Nucleus accumbens (tissue), 56 donors: ENCODE measurements at regions not wholly inside any gene's neighbourhood (a gene's known extent, or its start where the extent isn't known, plus 50 kb on each side); places are given as distances from the start of the nearest gene placed in this dataset.

Source experiments
- DNase-seq, 56 donors: peaks; one replicate each; lab custom pipeline; 2025; lab: John Stamatoyannopoulos, UW

DNA sequence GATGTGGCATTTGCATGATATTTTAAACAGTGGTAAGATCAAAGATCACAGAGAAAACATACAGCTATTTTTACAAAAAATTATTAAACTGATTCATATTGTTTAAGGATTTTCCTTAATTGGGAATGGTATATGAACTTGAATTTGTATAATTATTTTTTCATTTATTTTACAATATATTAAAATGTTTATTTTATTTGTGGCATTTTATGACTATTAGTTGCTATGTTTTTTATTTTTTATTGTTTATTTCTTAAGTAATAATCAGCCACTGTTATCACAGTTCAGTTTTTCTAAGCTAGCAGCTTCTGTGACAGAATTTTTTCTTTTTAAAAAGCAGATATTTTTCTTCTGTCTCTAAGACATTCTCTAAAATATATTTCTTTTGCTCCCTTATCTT, 387.0 kb upstream of the KHDRBS2 start:
- no peak for DNase-seq

DNA sequence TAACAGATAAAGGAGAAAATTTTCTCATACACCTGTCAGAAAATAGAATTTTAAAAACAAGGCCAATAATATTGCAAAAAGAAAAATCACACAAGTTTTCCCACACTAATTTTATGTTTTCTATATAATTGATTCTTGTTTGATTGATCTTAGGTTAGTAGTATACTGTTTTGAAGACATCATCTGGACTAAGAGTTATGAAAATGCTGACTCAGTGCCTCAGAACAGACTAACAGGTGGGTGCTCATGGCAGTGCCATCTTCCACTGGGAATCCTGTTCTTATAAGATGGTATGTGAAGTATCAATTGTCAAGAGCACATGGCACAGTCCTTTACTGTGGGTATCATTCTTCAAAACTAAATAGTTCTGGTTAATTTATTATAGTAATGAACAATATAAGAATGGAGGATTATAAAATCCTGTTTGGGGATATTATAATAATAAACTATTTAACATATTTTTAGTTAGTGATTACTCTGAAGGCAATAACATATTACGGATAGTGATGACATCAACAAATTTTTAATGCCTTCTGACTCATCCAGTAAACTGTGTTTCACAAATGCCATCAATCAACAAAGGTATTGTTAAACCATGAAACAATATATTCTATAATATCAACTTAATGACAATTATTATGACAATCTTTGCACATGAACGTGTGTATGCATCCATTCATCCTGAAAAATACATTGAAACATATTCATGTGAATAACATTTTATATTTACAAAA, 384.6 kb upstream of the KHDRBS2 start:
- no peak for DNase-seq

DNA sequence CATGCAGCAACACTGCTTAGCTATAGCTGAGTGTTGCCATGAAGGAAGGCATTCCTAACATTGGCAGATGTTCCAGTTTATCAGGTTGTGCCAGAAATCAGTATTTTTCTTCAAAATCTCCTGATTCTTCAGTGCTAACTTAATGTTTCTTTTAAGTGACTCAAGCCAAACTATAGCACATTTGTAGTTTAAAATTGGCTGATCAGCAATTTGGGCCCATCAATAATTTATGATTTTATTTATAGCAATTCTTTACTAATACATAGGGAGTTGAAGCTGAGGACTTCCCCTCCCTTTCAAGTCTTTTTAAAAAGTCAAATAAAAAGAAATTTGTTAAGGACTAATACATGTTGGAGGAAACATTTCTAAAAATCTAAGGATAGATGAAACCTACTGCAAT, 383.8 kb upstream of the KHDRBS2 start:
- no peak for DNase-seq

DNA sequence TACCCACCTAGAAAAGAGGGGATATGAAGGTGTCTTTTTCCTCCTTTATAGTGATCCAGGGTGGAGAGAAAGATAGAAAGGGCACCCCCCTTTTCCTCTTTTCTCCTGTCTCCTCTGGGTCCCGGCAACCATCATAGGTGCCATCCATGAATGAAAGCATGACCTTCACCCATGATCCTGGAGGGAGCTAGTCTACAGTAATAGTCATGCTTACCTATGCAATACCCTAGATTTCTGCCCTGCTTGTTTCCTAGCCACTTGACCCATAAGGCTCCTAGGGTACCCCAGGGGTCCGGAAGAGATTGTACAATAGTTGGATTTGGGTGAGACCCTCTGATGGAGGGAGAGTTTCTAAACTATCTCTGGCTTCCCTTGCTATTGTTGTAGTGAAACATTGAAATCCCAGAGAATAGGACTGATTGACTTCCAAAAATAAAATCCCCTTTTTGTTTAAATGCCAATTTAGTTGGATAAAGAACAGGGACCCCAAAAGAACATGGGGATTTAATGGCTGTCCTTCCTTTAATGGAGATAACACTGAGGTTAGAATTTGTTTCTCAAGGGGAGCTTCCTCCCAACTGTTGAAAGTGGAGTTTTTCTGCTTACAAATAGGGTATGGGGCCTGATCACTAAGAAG, 366.8 kb upstream of the KHDRBS2 start:
- no peak for DNase-seq

DNA sequence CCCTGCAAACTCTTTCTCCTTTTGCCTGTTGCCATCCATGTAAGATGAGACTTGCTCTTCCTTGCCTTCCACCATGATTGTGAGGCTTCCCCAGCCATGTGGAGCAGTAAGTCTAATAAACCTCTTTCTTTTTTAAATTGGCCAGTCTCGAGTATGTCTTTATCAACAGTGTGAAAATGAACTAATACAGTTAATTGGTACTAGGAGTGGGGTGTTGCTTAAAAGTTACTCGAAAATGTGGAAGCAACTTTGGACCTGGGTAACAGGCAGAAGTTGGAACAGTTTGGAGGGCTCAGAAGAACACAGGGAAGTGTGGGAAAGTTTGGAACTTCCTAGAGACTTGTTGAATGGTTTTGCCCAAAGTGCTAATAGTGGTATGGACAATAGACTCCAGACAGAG, 359.2 kb upstream of the KHDRBS2 start:
- no peak for DNase-seq

DNA sequence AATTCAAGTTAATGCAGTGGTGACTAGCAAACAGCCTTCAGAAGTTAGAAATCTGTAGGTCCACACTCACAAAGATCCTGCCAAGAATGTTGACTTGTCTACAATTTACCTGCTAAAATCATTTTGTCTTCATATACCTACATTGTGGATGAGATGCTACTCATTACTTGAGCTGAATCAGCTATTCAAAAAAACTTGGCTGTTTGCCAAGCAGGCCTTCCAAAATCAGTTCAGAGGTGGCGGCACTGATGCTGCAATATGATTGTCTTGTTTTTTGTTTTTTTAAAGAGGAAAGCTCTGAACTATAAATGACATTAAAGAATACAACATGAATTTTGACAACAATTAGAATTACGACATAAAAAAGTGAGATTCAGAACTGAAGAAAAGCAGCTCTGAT, 354.7 kb upstream of the KHDRBS2 start:
- peak in 3 of 56 donors; percentile 0 to 4 (median 2) for DNase-seq

DNA sequence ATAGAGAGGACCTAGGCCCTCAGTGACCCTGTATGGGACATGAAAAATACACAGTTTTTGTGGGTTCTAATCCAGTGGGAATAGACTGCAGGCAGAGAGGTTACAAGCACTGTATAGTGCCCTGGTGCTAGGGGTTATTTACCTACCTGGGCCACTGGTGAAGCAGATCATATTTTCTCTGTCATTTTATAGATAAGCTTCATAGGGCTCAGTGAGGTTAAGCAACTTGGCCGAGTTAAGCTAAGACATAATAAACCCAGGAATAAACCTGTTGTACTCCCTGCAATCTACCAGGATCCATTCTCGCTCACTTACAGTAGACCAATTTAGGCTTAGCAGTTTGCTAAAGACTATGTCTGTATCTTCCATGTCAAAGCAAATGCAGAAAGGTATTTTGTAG, 340.6 kb upstream of the KHDRBS2 start:
- DNase-seq: no peak

DNA sequence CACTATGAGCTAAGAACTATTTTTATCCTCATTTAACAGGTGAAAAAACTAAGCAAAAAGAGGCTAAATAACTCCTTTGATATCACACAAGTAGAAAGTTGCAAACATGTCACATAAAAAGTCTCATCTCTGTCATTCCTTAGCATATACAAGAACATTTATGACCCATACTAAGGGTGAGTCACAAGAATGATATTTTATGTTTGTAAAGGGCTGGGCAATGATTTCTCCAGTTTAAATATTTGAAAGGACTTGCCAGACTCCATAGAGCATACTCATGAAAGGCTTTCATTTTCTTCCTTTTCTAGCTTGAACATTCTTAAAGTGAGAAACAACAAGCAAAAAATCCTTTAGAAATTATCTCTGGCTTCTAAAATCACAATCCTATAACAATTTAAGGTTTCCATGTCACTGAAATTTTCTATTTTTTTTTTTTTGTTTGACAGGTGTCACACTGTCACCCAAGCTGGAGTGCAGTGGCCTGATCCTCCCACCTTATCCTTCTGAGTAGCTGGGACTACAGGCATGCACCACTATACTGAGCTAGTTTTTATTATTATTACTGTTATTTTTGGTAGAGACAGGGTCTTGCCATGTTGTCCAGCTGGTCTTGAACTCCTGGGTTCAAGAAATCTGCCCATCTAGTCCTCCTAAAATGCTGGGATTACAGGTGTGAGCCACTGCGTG, 338.0 kb upstream of the KHDRBS2 start:
- DNase-seq: no peak

DNA sequence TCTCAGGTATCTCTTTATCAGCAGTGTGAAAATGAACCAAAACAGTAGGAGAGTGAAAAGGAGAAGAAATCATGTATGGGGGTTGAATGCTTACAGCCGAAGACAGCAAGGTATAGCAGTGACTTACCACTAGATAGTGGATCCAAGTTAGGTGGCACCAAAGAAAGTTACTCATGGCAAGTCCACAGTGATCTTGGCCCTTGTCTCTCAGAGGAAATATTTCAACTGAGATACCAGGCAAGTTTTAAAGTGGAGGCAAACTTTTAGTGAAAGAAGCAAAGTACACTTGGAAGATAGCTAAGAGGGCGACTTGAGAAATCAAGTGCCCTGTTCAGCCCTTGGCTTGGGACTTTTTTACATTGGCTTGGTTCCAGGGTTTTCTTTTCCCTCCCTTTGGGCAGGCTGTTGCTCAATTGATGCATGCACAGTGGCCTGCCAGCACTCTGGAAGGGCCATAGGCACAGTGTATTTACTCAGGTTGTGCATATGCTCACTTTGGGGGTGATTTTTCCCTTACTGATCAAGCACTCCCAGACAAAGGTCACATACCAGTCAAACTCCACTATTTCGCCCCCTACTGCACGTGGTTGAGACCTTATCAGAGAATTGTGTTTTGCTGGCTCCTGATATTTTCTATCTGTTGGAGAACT, 329.5 kb upstream of the KHDRBS2 start:
- no peak for DNase-seq

DNA sequence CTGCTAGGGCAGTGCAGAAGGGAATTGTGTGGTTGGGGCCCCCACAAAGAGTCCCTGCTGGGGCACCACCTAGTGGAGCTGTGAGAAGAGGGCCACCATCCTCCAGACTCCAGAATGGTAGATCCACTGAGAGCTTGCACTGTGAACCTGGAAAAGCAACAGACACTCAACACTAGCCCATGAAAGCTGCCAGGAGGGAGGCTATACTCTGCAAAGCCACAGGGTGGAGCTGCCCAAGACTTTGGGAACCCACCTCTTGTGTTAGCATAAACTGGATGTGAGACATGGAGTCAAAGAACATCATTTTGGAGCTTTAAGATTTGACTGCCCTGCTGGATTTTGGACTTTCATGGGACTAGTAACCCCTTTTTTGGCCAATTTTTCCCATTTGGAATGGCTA, 328.4 kb upstream of the KHDRBS2 start:
- DNase-seq: no peak

DNA sequence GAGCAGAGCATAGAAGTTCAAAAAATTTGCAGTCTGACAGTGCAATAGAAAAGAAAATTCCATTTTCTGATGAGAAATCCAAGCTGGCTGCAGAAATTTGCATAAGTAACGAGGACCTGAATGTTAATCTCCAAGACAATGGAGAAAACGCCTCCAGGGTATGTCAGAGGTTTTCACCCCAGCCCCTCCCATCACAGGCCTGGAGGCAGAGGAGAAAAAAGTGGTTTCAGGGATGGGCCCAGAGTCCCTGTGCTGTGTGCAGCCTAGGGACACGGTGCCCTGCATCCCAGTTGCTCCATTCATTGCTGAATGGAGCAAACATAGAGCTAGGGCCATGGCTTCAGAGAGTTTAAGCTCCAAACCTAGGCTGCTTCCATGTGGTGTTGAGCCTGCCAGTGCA, 327.9 kb upstream of the KHDRBS2 start:
- no peak for DNase-seq

DNA sequence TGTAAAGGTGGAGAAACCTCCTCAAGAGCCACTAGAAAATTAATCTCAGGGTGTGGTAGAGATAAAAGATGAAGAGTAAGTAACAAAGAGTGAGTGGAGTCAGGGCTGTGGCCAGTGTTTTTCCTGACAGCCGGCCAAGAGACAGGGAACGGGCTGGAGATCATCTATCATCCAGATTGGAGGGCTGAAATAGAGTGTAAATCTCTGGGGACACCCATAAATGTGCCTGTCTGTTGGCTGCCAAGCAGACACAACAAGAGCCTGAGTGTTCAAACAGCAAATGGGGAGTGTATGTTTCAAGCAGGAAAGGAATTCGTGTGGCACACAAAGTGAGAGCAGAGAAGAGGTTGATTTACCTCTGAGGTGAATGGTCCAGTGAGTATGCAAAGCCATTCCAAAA, 326.4 kb upstream of the KHDRBS2 start:
- DNase-seq: no peak

DNA sequence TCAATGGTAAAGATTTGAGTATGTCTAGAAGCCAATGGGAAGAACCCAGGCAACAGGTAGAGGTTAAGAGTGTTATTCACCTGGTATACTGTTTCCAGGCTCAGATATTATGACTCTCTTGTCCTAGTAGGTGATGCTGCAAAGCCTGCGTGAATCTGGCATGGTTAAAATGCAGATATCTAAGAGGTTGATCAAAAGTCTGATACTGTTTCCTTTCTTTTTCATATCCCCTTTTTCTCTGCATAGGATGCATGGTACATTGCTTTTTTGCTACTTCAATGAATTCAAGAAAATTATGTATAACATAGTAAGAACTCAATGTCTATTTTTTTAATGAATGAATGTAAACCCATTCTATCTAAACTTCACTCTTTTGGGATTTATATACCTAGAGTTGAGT, 284.3 kb upstream of the KHDRBS2 start:
- DNase-seq: no peak

DNA sequence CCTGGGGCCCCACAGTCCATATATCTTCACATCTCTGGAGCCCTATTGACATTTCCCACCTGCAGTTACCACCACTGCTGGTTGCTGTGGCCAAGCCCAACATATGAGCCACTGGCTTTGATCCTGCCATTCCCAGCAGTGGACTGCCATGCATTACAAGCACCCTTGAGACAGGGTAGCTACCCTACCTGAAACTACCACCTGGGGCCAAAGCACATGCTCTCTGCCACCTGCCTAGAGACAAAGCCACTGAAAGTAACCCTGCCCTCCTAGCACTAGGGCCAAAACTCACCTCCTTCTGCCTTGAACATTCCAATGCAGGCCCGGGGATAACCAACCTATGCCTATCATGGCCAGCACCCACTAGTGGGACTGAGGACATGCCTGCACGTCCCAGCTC, 255.5 kb upstream of the KHDRBS2 start:
- no peak for DNase-seq

DNA sequence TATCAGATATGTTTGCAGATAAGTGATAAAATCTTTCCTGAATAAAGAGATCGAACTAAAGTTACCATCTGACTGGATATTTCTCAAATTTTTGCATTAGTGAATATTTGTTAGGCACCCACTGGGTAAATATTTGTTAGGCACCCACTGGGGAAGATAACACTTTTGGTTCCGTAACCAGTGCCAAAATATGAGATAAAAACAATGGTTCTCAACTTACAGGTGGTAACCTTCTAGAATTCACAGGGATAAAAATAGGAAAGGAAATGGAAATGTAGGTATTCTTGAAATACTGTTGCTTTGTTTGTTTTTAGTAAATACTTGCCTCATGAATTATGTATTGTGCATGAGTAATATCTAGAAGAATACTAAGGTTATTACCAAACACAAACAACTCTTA, 245.0 kb upstream of the KHDRBS2 start:
- no peak for DNase-seq

DNA sequence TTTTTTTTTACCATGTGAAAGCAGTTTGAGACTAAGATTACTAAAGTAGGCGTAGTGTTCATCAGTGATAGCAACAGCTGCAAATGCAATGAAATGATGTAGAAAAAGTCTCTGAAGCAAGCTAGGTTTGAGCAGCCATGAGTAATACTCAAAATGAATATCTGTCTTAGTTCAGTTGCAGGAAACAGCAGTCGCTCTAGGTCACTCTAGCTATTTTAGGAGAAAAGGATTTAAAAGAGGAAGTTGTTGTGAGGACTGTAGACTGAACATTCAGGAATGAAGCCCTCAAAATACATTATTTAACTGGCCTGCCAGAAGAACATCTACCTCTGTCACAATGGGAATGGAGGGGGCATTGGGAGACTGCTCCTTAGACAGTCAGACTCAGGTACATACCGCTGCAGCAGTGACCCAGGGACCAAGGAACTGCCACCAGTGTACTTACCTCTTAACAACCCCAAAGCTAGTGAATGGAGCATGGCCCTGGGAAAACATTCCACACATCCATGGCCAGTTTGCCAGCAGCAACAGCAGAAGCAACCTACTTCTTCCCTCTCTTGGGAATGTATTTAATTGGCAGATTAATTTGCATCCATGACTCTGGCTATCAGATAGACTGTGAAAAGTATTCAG, 243.0 kb upstream of the KHDRBS2 start:
- peak in 1 of 56 donors; percentile 1 for DNase-seq

DNA sequence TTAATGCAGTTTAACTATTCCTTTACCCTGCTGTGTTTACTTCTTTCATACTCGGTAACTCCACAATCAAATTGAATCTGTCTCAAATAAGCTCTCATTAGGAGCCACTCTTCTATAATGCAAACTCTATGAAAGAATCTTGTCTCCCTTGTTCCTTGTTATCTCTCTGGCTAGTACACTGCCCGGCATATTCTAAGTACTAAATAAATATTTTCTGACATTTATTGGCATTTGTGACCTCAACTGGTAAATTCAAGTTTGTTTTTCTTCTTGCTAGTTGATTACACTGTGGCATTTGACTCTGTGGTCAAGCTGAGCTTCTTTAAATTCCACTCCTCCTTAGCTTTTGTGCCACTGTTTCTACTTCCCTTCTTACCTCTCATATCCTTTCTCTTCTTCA, 237.6 kb upstream of the KHDRBS2 start:
- no peak for DNase-seq

DNA sequence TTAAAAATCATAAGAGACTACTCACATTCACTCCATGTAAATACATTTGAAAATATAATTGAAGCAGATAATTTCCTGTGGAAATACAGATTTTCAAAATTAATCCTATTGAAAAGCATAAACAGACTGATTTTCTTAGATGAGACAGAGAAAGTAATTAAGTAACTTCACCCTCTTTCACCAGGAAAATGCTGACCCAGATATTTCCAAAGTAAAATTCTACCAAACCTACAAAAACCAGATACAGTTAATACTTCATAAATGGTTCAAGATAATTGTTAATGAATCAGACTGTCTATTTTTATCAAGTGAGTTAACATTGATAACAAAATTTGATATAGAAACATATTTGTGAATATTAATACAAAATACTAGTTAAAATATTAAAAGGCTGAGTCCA, 233.5 kb upstream of the KHDRBS2 start:
- DNase-seq: no peak

DNA sequence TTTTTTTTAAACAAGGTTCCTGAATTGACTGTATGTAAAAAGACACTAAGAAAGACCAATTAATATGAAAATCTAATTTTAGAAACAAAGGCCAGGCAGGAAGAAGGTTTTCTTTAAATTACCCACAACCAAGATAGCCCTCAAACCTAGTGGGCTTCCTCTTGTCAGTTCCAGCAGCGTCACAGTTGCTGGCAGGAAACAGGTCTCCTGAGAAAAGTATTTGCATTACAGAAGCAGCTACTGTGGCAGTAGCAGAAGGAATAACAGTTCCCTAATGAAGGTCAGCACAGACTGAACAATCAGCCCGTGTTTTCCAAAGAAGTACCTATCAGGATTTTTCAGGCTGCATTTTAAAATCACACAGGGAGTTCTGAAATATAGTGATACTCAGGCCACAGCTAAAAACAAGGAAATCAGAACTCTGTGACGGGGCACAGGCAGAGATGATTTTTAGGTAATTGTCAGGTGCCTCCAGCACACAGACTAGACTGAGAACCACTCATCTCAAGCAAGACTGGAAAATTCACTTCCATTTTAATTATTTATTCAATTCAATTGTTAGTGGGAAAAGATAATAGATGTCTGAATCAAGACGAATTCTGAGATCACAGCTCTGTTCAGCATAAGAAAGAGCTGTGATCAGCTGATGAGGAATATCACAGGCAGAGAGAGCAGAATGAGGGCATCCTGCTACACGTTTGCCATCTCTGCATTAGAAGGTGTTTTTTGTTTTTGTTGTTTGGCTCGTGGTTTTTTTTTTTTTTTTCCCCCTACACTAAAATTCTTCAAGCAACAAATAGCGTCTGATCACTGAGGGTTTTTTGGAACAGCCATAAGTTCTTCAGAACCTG, 230.5 kb upstream of the KHDRBS2 start:
- DNase-seq: no peak

DNA sequence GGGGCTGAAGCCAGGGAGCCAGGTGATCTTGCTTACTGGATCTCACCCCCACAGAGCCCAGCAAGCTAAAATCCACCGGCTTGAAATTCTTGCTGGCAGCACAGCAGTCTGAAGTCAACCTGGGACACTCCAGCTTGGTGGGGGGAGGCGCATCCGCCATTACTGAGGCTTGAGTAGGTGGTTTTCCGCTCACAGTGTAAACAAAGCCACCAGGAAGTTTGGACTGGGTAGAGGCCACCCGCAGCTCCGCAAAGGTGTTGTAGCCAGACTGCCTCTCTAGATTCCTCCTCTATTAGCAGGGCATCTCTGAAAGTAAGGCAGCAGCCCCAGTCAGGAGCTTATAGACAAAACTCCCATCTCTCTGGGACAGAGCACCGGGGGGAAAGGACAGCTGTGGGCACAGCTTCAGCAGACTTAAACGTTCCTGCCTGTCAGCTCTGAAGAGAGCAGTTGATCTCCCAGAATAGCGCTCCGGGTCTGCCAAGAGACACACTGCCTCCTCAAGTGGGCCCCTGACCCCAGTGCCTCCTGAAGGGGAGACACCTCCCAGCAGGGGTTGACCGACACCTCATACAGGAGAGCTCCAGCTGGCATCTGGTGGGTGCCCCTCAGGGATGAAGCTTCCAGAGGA, 206.3 kb upstream of the KHDRBS2 start:
- DNase-seq: no peak
